Activated T-cell treated with anti-CD3 and anti-CD28 coated beads, Interleukin-2, amount 50 U/mL, for 4 hours (primary cell): ENCODE measurements at regions not wholly inside any gene's neighbourhood (a gene's known extent, or its start where the extent isn't known, plus 50 kb on each side); places are given as distances from the start of the nearest gene placed in this dataset.

ENCODE experiments used
- ATAC-seq, 2 donors: fragments of 200-7000 bp; cut with Tn5 transposase; one replicate each; pipeline ENCODE4 v1.10.0; 2021
- DNase-seq: peaks from one replicate; pipeline ENCODE4 v3.0.0-alpha.2; 2020
- H3K27me3 Mint-ChIP-seq: one replicate; pipeline ENCODE4 v1.8.0; 2021; ENCODE audit warnings: low read depth, mixed read lengths
- H3K36me3 Mint-ChIP-seq: one replicate; pipeline ENCODE4 v1.8.0; 2022; ENCODE audit warnings: mixed read lengths; ENCODE audit not compliant: insufficient read depth
- H3K4me1 Mint-ChIP-seq: one replicate; pipeline ENCODE4 v1.8.0; 2021; ENCODE audit warnings: low read depth, mixed read lengths
- H3K4me3 Mint-ChIP-seq: one replicate; pipeline ENCODE4 v1.8.0; 2021; ENCODE audit warnings: mild to moderate bottlenecking, moderate library complexity, mixed read lengths
- H3K9me3 Mint-ChIP-seq: one replicate; pipeline ENCODE4 v1.8.0; 2021; ENCODE audit warnings: mixed read lengths

- ATAC-seq (no peak), DNase-seq (no peak)
- no peaks in the 10 kb centered on the region for H3K4me1 Mint-ChIP-seq
- H3K27me3 Mint-ChIP-seq, result no peaks in the 10 kb centered on the region
- H3K4me3 Mint-ChIP-seq, result no peak overlapping the region
- H3K9me3 Mint-ChIP-seq, result no peaks in the 10 kb centered on the region
- no peaks in the 10 kb centered on the region for H3K36me3 Mint-ChIP-seq
Measured at GRCh38 chr1:193763266-193763665, 576.9 kb upstream of the B3GALT2 start.

- ATAC-seq, result no peak
- Mint-ChIP-seq H3K9me3 (no peaks in the 10 kb centered on the region), H3K36me3 (no peaks in the 10 kb centered on the region)
Measured at GRCh38 chr1:193762236-193762635, 575.8 kb upstream of the B3GALT2 start.

GRCh38 chr1:193755441-193755840 lies 569.0 kb upstream of the B3GALT2 start:
- no peak for DNase-seq
- Mint-ChIP-seq H3K36me3 (peaks cover 3% of the 10 kb centered on the region), H3K4me1 (no peaks in the 10 kb centered on the region), H3K9me3 (no peaks in the 10 kb centered on the region), H3K27me3 (no peaks in the 10 kb centered on the region), H3K4me3 (no peak overlapping the region)
- no peak for ATAC-seq

More at GRCh38 chr1:193762236-193762635, 575.8 kb upstream of the B3GALT2 start:
- no peak for DNase-seq
- H3K4me1 Mint-ChIP-seq, result no peaks in the 10 kb centered on the region
- H3K4me3 Mint-ChIP-seq, result no peak overlapping the region
- H3K27me3 Mint-ChIP-seq, result no peaks in the 10 kb centered on the region

GRCh38 chr1:193754732-193755427 lies 568.5 kb upstream of the B3GALT2 start:
- Mint-ChIP-seq H3K4me1 (no peaks in the 10 kb centered on the region), H3K4me3 (no peak overlapping the region), H3K36me3 (peaks cover 3% of the 10 kb centered on the region), H3K9me3 (no peaks in the 10 kb centered on the region), H3K27me3 (no peaks in the 10 kb centered on the region)
- no peak for ATAC-seq
- no peak for DNase-seq

GRCh38 chr1:193754151-193754550 lies 567.7 kb upstream of the B3GALT2 start:
- ATAC-seq (no peak), DNase-seq (no peak)
- Mint-ChIP-seq H3K9me3 (no peaks in the 10 kb centered on the region), H3K4me1 (no peaks in the 10 kb centered on the region), H3K36me3 (peaks cover 3% of the 10 kb centered on the region), H3K4me3 (no peak overlapping the region), H3K27me3 (no peaks in the 10 kb centered on the region)

- Mint-ChIP-seq H3K36me3 (peaks cover 3% of the 10 kb centered on the region), H3K9me3 (no peaks in the 10 kb centered on the region), H3K4me3 (no peak overlapping the region), H3K27me3 (no peaks in the 10 kb centered on the region), H3K4me1 (no peaks in the 10 kb centered on the region)
- ATAC-seq (no peak), DNase-seq (no peak)
Measured at GRCh38 chr1:193753038-193753756, 566.8 kb upstream of the B3GALT2 start.

- no peak for DNase-seq
- Mint-ChIP-seq H3K4me1 (no peaks in the 10 kb centered on the region), H3K27me3 (no peaks in the 10 kb centered on the region), H3K36me3 (no peaks in the 10 kb centered on the region), H3K9me3 (peaks cover 3% of the 10 kb centered on the region), H3K4me3 (no peak overlapping the region)
- no peak for ATAC-seq
Measured at GRCh38 chr1:193749868-193750267, 563.5 kb upstream of the B3GALT2 start.

- H3K4me1 Mint-ChIP-seq, result no peaks in the 10 kb centered on the region
Measured at GRCh38 chr1:193747579-193747978, 561.2 kb upstream of the B3GALT2 start.

GRCh38 chr1:193741228-193741627 lies 554.8 kb upstream of the B3GALT2 start:
- no peak for ATAC-seq
- Mint-ChIP-seq H3K9me3 (no peaks in the 10 kb centered on the region), H3K4me1 (no peaks in the 10 kb centered on the region), H3K27me3 (no peaks in the 10 kb centered on the region), H3K4me3 (no peak overlapping the region), H3K36me3 (no peaks in the 10 kb centered on the region)
- DNase-seq, result no peak

More at GRCh38 chr1:193747579-193747978, 561.2 kb upstream of the B3GALT2 start:
- Mint-ChIP-seq H3K4me3 (no peak overlapping the region), H3K9me3 (peaks cover 3% of the 10 kb centered on the region), H3K36me3 (no peaks in the 10 kb centered on the region), H3K27me3 (no peaks in the 10 kb centered on the region)
- DNase-seq, result no peak
- no peak for ATAC-seq

GRCh38 chr1:193740762-193741161 lies 554.3 kb upstream of the B3GALT2 start:
- Mint-ChIP-seq H3K27me3 (no peaks in the 10 kb centered on the region), H3K36me3 (no peaks in the 10 kb centered on the region), H3K4me1 (no peaks in the 10 kb centered on the region), H3K4me3 (no peak overlapping the region), H3K9me3 (no peaks in the 10 kb centered on the region)
- DNase-seq (no peak), ATAC-seq (no peak)

GRCh38 chr1:193736507-193736906 lies 550.1 kb upstream of the B3GALT2 start:
- no peaks in the 10 kb centered on the region for H3K36me3 Mint-ChIP-seq
- no peaks in the 10 kb centered on the region for H3K27me3 Mint-ChIP-seq
- DNase-seq (no peak), ATAC-seq (no peak)
- no peaks in the 10 kb centered on the region for H3K9me3 Mint-ChIP-seq
- H3K4me1 Mint-ChIP-seq, result no peaks in the 10 kb centered on the region
- no peak overlapping the region for H3K4me3 Mint-ChIP-seq

GRCh38 chr1:193733674-193734073 lies 547.3 kb upstream of the B3GALT2 start:
- Mint-ChIP-seq H3K4me3 (no peak overlapping the region), H3K36me3 (no peaks in the 10 kb centered on the region), H3K4me1 (no peaks in the 10 kb centered on the region)

GRCh38 chr1:193730017-193730416 lies 543.6 kb upstream of the B3GALT2 start:
- Mint-ChIP-seq H3K9me3 (no peaks in the 10 kb centered on the region), H3K36me3 (no peaks in the 10 kb centered on the region), H3K27me3 (no peaks in the 10 kb centered on the region), H3K4me1 (peaks cover 5% of the 10 kb centered on the region), H3K4me3 (no peak overlapping the region)
- ATAC-seq (no peak), DNase-seq (no peak)

More at GRCh38 chr1:193733674-193734073, 547.3 kb upstream of the B3GALT2 start:
- no peak for ATAC-seq
- no peak for DNase-seq
- Mint-ChIP-seq H3K27me3 (no peaks in the 10 kb centered on the region), H3K9me3 (no peaks in the 10 kb centered on the region)

GRCh38 chr1:193729429-193729828 lies 543.0 kb upstream of the B3GALT2 start:
- no peak for ATAC-seq
- H3K4me1 Mint-ChIP-seq, result peaks cover 5% of the 10 kb centered on the region

GRCh38 chr1:193727850-193728249 lies 541.4 kb upstream of the B3GALT2 start:
- H3K36me3 Mint-ChIP-seq, result no peaks in the 10 kb centered on the region
- H3K27me3 Mint-ChIP-seq, result no peaks in the 10 kb centered on the region
- H3K9me3 Mint-ChIP-seq, result no peaks in the 10 kb centered on the region
- ATAC-seq, result no peak
- no peak for DNase-seq
- peaks cover 5% of the 10 kb centered on the region for H3K4me1 Mint-ChIP-seq
- H3K4me3 Mint-ChIP-seq, result no peak overlapping the region

More at GRCh38 chr1:193729429-193729828, 543.0 kb upstream of the B3GALT2 start:
- no peak for DNase-seq
- Mint-ChIP-seq H3K4me3 (no peak overlapping the region), H3K9me3 (no peaks in the 10 kb centered on the region), H3K36me3 (no peaks in the 10 kb centered on the region), H3K27me3 (no peaks in the 10 kb centered on the region)
